ENCODE measurements at regions not wholly inside any gene's neighbourhood (a gene's known extent, or its start where the extent isn't known, plus 50 kb on each side); places are given as distances from the start of the nearest gene placed in this dataset.

DNA sequence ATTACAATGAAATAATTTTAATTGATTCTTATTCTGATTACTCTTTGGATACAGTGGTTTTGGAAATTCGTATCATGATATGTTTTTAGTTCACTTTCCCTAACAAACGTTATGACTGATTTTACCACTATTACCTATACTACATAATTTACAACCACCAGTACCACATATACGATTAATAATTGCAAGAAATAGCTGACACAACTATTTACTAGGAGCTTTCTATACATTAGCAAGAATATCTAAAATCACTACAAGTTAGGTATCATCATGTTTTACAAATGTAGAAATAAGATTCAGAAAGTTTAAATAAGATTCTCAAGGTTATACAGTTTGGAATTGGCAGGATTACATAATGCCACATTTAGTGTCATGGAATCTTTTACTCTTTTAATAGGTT, 1401.1 kb upstream of the RAG2 start:
- Histone ChIP-seq H3K27me3 (ENCODE audit: insufficient read depth, poor library complexity, severe bottlenecking) (no peaks in the 10 kb centered on the region), H3K4me3 (replicated peaks; ENCODE audit: insufficient read depth, low read length) (no peak overlapping the region), H3K27ac (replicated peaks) (no peak overlapping the region)
- TF ChIP-seq, protein P1, sequence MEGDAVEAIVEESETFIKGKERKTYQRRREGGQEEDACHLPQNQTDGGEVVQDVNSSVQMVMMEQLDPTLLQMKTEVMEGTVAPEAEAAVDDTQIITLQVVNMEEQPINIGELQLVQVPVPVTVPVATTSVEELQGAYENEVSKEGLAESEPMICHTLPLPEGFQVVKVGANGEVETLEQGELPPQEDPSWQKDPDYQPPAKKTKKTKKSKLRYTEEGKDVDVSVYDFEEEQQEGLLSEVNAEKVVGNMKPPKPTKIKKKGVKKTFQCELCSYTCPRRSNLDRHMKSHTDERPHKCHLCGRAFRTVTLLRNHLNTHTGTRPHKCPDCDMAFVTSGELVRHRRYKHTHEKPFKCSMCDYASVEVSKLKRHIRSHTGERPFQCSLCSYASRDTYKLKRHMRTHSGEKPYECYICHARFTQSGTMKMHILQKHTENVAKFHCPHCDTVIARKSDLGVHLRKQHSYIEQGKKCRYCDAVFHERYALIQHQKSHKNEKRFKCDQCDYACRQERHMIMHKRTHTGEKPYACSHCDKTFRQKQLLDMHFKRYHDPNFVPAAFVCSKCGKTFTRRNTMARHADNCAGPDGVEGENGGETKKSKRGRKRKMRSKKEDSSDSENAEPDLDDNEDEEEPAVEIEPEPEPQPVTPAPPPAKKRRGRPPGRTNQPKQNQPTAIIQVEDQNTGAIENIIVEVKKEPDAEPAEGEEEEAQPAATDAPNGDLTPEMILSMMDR (IDR thresholded peaks at IDR 0.05; ENCODE audit: insufficient read depth, low read length), result no peak
- TF ChIP-seq POLR2AphosphoS5 (IDR thresholded peaks at IDR 0.05; ENCODE audit: low read depth) (no peak), GABPA (IDR thresholded peaks at IDR 0.05; ENCODE audit: low read depth) (no peak)
- TF ChIP-seq, protein P2, sequence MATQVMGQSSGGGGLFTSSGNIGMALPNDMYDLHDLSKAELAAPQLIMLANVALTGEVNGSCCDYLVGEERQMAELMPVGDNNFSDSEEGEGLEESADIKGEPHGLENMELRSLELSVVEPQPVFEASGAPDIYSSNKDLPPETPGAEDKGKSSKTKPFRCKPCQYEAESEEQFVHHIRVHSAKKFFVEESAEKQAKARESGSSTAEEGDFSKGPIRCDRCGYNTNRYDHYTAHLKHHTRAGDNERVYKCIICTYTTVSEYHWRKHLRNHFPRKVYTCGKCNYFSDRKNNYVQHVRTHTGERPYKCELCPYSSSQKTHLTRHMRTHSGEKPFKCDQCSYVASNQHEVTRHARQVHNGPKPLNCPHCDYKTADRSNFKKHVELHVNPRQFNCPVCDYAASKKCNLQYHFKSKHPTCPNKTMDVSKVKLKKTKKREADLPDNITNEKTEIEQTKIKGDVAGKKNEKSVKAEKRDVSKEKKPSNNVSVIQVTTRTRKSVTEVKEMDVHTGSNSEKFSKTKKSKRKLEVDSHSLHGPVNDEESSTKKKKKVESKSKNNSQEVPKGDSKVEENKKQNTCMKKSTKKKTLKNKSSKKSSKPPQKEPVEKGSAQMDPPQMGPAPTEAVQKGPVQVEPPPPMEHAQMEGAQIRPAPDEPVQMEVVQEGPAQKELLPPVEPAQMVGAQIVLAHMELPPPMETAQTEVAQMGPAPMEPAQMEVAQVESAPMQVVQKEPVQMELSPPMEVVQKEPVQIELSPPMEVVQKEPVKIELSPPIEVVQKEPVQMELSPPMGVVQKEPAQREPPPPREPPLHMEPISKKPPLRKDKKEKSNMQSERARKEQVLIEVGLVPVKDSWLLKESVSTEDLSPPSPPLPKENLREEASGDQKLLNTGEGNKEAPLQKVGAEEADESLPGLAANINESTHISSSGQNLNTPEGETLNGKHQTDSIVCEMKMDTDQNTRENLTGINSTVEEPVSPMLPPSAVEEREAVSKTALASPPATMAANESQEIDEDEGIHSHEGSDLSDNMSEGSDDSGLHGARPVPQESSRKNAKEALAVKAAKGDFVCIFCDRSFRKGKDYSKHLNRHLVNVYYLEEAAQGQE (IDR thresholded peaks at IDR 0.05; ENCODE audit: insufficient replicate concordance, low read depth), result no peak
- no peak for DNase-seq (ENCODE audit: low read depth in 1 of 2, low spot score in 1 of 2)

DNA sequence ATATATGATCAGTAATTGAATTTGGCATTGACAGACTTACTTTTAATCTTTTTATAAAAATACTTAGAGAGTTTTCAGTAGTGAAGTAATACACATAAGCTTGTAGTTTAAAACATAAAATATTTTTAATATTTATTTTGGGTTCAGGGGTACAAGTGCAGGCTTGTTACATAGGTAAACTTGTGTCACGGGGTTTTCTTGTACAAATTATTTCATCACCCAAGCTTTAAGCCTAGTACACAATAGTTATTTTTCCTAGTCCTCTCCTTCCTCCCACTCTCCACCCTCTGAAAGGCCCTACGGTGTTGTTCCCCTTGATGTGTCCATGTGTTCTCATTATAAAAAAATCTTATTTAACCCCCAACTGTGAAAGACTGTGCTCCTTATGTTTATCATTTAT, 1397.8 kb upstream of the RAG2 start:
- no peak overlapping the region for H3K4me3 ChIP-seq (replicated peaks; ENCODE audit: insufficient read depth, low read length)
- no peak overlapping the region for H3K27ac ChIP-seq (replicated peaks)
- no peak for DNase-seq (ENCODE audit: low read depth in 1 of 2, low spot score in 1 of 2)
- no peak for TF ChIP-seq POLR2AphosphoS5 (IDR thresholded peaks at IDR 0.05; ENCODE audit: low read depth)
- TF ChIP-seq, protein P2 (IDR thresholded peaks at IDR 0.05; ENCODE audit: insufficient replicate concordance, low read depth), result no peak
- TF ChIP-seq, protein P1 (IDR thresholded peaks at IDR 0.05; ENCODE audit: insufficient read depth, low read length), result no peak
- TF ChIP-seq SPI1 (IDR thresholded peaks at IDR 0.05; ENCODE audit: borderline replicate concordance, low read depth), result no peak
- H3K27me3 ChIP-seq (ENCODE audit: insufficient read depth, poor library complexity, severe bottlenecking), result no peaks in the 10 kb centered on the region

DNA sequence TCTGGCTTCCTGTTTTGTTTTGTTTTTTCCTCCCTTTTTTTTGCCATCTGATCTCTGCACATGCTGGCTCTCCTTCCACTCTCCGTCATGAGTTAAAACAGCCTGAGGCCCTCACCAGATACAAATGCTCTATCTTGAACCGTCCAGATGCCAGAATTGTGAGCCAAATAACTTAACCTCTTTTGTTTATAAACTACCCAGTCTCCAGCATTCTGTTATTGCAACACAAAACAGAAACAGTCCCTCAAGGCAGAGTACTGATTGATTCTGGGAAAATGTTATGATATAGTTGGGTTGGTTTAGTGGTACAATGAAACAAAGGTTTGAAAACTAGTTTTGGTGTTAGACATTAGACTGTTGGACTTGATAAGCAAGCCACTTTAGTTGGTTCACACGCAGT, 1390.0 kb upstream of the RAG2 start:
- no peak for DNase-seq (ENCODE audit: low read depth in 1 of 2, low spot score in 1 of 2)
- no peaks in the 10 kb centered on the region for H3K27me3 ChIP-seq (ENCODE audit: insufficient read depth, poor library complexity, severe bottlenecking)
- H3K27ac ChIP-seq (replicated peaks), result no peak overlapping the region
- no peak overlapping the region for H3K4me3 ChIP-seq (replicated peaks; ENCODE audit: insufficient read depth, low read length)
- TF ChIP-seq, protein P2 (IDR thresholded peaks at IDR 0.05; ENCODE audit: insufficient replicate concordance, low read depth), result no peak
- TF ChIP-seq POLR2AphosphoS5 (IDR thresholded peaks at IDR 0.05; ENCODE audit: low read depth), result no peak
- no peak for TF ChIP-seq GABPA (IDR thresholded peaks at IDR 0.05; ENCODE audit: low read depth)
- TF ChIP-seq SPI1 (IDR thresholded peaks at IDR 0.05; ENCODE audit: borderline replicate concordance, low read depth), result no peak
- TF ChIP-seq, protein P1 (IDR thresholded peaks at IDR 0.05; ENCODE audit: insufficient read depth, low read length), result no peak

Data from HL-60 (cell line).